ENCODE measurements at regions not wholly inside any gene's neighbourhood (a gene's known extent, or its start where the extent isn't known, plus 50 kb on each side); places are given as distances from the start of the nearest gene placed in this dataset.

DNA sequence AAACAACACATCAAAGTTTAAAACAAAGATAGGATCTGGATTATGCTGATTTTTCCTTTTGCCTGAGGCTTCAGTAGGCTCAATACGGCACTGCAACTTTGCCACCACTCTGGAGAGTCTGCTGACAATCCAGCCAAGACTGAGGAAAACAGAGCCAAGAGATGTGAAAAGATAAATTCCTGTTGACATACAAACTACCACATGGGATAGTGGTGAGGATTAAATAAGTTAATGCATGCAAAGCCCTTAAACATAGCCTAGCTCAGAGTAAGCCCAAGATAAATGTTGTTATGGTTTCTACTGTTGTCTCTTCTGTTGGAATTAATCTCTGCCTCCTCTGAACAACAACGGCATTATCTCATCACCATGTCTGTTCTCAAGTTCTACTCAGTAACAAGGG lies 245.9 kb upstream of the LMCD1 start:
- DNase-seq (ENCODE audit: low read depth), result no peak

DNA sequence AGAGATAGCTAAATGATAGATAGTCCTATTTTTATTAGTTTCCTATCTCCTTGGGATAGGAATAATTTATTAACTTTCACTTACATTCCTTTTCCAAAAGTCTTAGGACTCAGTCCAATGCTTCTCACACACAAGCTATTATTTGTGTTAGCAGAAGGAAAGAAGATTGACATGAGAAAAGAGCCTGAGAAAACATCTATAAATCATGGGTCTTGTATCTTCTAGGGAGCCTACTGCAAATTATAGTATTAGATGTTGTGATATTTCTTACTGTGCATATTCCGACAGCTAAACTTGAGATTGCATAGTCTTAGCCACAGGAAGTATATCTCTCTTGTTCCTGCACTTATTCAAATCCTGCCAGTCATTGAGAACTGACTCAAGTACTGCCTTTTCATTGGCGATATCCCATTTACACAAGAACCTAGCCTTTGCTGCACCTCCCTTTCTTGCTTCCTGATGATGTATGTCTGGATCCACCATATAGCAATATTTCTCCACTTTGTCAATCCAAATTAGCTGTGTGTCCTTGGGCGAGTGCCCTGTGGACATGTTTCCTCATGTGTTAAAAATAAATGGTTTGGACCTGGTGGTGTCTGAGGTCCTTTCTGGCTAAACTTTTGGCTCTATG lies 245.1 kb upstream of the LMCD1 start:
- DNase-seq (ENCODE audit: low read depth), result no peak

DNA sequence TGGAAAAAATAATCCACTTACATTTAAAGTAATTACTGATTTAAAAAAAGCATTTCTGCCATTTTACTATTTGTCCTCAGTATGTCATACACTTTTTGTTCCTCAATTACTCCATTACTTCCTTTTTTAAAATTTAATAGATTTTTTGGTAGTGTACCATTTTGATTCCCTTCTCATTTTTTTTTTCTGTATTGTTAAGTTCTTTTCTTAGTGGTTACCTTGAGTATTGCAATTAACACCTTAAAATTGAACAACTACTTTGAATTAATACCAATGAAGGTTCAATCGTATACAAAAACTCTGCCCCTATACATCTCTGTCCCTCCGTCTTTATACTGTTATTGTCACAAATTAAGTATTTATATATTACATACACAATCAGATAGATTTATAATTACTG lies 240.6 kb upstream of the LMCD1 start:
- DNase-seq (ENCODE audit: low read depth), result no peak

GRCh38 chr3:8266730-8267131 lies 234.9 kb upstream of the LMCD1 start:
- no peak for DNase-seq (ENCODE audit: low read depth)

GRCh38 chr3:8273479-8273878 lies 228.1 kb upstream of the LMCD1 start:
- no peak for DNase-seq (ENCODE audit: low read depth)

GRCh38 chr3:8276056-8276455 lies 225.6 kb upstream of the LMCD1 start:
- no peak for DNase-seq (ENCODE audit: low read depth)

DNA sequence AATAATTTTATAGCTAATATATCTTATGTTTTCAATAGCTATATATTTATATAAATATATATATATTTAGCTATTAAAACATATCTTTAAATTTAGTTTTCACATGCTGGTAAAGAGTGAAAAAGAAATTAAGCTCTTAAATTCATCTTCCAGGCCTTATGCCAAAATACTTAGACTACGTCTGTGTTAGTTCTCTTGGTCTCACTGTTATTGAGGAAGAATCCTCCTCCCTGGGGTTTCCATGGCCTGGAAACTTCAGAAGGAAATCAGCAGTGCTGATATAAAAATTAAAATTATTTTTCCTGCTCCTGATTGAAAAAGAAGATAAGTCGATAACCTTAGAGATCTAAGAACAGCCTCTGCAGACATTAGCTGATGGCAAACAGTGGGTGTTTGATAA lies 225.1 kb upstream of the LMCD1 start:
- no peak for DNase-seq (ENCODE audit: low read depth)

GRCh38 chr3:8278448-8278847 lies 223.2 kb upstream of the LMCD1 start:
- no peak for DNase-seq (ENCODE audit: low read depth)

- DNase-seq (ENCODE audit: low read depth), result no peak
Measured at GRCh38 chr3:8279476-8279875, 222.1 kb upstream of the LMCD1 start.

- no peak for DNase-seq (ENCODE audit: low read depth)
Measured at GRCh38 chr3:8279886-8280550, 221.6 kb upstream of the LMCD1 start.

DNA sequence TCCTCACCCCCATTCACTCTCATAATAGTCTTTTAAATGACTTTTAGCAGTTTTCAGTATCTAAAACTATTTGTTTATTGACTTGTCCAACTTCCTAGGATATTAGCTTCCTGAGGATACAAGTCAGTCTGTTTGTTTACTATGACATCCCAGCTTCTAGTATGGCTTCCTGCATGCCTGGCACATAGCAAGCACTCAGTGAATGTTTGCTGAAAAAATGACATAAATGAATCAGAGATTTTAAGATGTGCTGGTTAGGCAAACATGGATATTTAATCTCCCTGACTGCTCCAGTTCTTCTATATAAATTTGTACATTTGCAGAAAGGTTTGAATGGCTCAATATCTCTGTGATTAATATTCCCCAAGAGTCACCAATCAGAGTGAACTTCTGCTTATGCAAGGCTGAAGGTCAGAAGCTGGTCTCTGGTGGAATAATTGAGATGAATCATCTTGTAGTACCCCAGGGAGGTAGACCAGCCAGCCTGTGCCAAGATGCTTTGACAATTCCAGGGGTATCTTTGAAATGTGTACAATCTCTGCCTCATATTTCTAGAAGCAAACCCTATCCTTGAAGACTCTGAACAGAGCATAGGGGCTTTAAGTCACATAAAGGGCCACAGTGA lies 219.0 kb upstream of the LMCD1 start:
- no peak for DNase-seq (ENCODE audit: low read depth)

GRCh38 chr3:8283193-8283592 lies 218.4 kb upstream of the LMCD1 start:
- DNase-seq (ENCODE audit: low read depth), result no peak

GRCh38 chr3:8286086-8286485 lies 215.5 kb upstream of the LMCD1 start:
- DNase-seq (ENCODE audit: low read depth), result no peak

DNA sequence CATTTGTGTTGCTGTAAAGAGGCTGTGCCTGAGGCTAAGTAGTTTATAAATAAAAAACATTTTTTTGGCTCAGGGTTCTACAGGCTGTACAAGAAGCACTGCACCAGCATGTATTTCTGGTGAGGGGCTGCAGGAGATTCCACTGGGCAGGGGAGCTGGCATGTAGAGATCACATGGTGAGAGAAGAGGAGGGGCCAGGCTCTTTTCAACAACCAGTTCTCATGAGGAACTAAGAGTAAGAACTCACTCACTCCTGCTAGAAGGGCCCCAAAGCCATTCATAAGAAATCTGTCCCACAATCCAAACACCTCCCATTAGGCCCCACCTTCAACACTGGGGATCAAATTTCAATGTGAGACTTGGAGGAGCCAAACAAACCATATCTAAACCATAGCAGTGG lies 214.9 kb upstream of the LMCD1 start:
- DNase-seq (ENCODE audit: low read depth), result no peak

DNA sequence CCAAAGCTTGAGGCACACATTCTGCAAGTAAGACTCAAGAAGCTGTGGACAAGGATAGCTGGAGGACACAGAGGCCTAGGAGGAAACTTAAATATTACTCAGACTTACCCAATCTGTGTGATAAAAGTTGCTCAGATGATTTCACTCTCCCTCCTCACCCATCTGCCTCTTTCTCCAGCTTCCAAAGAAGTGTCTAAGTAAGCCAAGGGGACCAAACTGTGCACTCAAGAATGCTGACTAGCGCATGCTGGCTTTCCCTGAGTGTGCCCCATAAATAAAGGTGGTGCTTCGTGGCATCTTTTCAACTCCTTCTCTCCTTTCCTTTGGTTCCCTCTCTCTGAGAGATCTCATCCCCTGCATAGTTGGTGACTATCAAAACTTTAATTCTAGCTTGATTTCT lies 211.0 kb upstream of the LMCD1 start:
- DNase-seq (ENCODE audit: low read depth), result no peak

DNA sequence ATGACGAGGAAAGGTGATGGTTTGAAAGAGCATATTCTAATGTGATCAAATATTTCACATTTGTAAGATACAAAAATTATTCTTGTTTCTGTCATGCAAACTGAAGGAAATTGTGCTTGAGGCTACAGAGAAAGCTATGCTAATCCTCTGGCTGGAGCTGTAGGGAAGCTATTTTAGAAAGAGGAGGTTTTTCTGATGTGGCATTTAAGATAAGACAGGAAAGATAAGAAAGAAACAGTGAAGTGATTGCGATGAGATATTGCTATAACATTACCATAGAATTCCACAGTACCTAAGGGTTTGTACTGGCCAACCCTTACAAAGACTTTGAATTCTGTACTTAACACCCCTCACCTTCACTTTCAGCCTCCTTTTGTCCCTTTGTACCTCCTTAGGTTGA lies 205.2 kb upstream of the LMCD1 start:
- no peak for DNase-seq (ENCODE audit: low read depth)

GRCh38 chr3:8298021-8298954 lies 203.3 kb upstream of the LMCD1 start:
- DNase-seq (ENCODE audit: low read depth), result no peak

GRCh38 chr3:8301977-8302735 lies 199.5 kb upstream of the LMCD1 start:
- DNase-seq (ENCODE audit: low read depth), result no peak

DNA sequence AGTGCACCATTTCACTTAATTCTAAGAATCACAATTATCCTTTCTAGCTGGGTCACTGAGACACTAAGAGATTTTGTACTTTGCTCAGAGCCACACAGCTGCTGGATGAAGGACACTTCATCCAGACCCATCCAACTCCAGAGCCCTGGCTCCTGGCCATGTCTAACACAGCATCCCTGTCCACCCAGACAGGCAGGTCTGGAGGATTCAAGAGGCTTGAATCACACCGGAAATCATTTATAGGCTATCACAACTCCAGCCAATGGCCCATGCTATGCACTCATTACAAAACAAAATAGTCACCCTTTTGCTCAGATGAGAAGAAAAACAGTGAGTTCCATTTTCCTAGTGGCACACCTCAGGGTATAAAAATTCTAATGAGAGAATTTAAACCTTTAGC lies 198.2 kb upstream of the LMCD1 start:
- DNase-seq (ENCODE audit: low read depth), result no peak

DNA sequence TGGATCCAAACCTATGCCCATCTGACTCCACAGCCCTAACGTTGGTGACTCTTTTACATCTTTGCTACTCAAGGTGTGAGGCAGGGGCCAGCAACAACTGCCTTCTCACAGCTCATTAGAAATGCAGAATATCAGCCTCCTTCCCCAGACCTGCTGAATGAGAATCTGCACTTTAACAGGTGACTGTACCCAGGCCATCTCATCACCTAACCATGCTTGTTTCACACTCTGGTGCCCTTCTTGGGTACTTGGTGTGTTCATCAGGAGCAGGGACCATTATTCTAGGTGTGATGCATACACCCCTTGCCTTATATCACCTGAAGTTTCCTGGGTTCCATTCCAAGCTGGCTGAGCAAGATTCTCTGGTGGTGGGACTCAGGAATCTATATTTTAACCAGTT lies 196.3 kb upstream of the LMCD1 start:
- DNase-seq (ENCODE audit: low read depth), result no peak

DNA sequence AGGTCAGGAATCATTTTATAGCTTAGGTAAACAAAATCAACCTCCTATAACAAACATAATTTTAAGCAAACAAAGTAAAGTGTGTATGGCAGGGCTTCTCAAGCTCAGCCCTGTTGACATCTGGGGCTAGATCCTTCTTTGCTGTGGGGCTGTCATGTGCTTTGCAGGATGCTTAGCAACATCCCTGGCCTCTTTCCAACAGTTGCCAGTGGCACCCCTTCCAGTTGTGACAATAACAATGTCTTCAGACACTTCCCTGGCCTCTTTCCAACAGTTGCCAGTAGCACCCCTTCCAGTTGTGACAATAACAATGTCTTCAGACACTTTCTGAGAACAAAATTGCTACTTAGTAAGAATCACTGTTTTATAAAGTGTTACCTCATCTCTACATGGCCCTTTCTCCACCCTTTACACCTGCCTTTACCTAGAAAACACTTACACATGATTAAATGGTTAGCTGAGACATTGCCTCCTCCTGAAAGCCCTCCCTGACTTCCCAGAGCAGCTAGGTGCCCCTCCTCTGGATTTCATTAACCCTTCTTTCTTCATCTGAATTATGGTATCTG lies 194.0 kb upstream of the LMCD1 start:
- no peak for DNase-seq (ENCODE audit: low read depth)

DNA sequence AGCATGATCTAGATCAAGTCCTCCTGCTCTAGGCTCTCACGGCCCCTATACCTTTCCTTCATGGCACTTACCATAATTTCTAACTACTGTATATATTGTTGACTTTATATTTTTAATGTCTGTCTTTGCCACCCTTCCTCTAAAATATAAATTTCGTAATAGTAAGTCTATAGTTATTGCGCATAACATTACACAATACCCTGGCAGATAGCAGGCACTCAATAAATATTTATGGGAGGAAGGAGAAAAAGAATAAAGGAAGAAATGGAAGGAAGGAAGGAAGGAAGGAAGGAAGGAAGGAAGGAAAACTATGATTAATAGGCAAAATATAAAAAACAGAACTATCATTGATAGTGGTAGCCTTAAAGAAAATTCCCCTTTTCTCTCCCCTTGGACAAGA lies 190.3 kb upstream of the LMCD1 start:
- DNase-seq (ENCODE audit: low read depth), result no peak

All from activated gamma-delta T cell treated with anti-CD3 and anti-CD28 coated beads, Interleukin-2, amount 50 U/mL, for 16 hours (primary cell).